Stimulated activated naive CD4-positive, alpha-beta T cell (primary cell): ENCODE measurements at regions not wholly inside any gene's neighbourhood (a gene's known extent, or its start where the extent isn't known, plus 50 kb on each side); places are given as distances from the start of the nearest gene placed in this dataset.
"Not testable (repeated sequence)": the region's sequence is repeated elsewhere in the genome, so short reads cannot be mapped to it uniquely, and the experiment has no call there.

ENCODE experiments used
- DNase-seq, 6 experiments: peaks; one replicate each; lab custom pipeline; 2025; lab: John Stamatoyannopoulos, UW

GRCh38 chr9:103242025-103242424 lies 246.9 kb downstream of the CYLC2 start:
- DNase-seq: no peak

DNA sequence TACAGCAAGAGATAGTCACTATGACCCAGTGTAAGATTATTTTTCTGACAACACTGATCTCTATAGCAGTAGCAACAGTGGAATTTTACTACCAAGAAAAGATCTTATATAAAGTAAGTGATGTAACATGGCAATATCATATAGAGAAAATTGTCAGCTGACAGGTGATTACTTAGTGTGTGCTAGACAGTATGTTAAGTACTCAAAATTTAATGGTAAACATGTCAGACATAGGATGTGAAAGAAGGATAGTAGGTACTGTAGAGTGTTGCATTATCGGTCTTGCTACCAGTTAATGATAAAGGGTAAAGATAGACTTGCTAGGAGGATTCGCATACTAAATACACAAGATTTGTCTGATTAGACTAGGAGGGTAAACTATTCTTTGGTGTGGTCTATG lies 247.4 kb downstream of the CYLC2 start:
- no peak for DNase-seq

GRCh38 chr9:103243553-103243952 lies 248.4 kb downstream of the CYLC2 start:
- DNase-seq: no peak

GRCh38 chr9:103245369-103245768 lies 250.2 kb downstream of the CYLC2 start:
- no peak for DNase-seq

DNA sequence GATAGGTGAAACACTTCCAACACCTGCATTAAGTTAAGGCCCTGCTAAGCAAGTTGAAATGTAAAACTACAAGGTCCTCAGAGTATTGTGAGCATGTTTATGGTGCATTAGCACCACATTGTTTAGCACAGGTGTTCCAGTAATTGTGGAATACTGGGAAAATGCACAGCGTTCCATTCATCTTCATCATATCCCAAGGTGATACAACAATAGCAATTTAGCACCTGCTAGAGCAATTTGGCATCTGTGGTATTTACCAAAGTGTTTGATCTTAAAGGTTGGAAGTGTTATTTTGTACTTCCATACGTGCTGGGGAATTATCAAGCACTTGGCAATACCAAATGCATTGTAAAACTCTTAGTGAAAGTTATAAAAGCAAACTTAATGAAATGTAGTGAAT lies 266.8 kb downstream of the CYLC2 start:
- no peak for DNase-seq

DNA sequence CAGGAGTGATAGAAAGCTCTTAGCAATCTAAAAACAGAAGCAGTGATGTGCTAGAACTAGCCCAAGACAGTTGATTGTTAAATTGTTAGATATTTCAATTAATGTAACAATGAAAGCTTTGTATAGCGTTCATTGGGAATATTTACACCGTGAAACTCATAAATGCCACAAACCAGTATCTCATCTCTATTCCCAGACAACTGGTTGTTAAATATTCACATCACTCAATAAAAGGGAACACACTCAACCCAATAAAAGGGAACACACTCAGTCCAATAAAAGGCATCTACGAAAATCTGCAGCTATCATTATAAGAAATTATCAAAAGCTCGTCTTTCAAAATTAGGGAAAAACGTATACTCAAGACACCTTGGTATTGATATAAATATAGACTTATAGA lies 270.9 kb downstream of the CYLC2 start:
- no peak for DNase-seq

GRCh38 chr9:103277240-103277639 lies 282.1 kb downstream of the CYLC2 start:
- no peak for DNase-seq

DNA sequence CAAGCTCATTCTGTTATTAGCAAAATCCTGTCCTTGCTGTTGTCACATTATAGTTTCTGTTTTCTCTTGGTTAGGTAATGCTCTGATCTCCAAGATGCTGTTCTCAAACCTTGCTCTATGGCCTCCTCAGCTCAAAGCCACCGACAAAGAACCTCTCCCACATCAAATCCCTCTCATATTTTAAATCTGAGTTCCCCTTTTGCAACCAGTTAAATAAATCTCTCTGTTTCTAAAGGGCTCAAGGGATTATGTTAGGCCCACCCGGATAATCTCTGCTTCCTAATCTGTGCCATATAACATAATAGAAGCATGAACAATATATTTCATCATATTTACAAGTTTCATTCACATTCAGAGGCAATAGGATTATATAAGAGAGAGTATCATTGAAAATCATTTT lies 286.0 kb downstream of the CYLC2 start:
- no peak for DNase-seq

- DNase-seq: no peak
Measured at GRCh38 chr9:103287361-103287760, 292.2 kb downstream of the CYLC2 start.

GRCh38 chr9:103296189-103296588 lies 301.1 kb downstream of the CYLC2 start:
- no peak for DNase-seq

- DNase-seq: no peak
Measured at GRCh38 chr9:103301051-103301450, 305.9 kb downstream of the CYLC2 start.

GRCh38 chr9:103304797-103305196 lies 309.7 kb downstream of the CYLC2 start:
- no peak for DNase-seq

DNA sequence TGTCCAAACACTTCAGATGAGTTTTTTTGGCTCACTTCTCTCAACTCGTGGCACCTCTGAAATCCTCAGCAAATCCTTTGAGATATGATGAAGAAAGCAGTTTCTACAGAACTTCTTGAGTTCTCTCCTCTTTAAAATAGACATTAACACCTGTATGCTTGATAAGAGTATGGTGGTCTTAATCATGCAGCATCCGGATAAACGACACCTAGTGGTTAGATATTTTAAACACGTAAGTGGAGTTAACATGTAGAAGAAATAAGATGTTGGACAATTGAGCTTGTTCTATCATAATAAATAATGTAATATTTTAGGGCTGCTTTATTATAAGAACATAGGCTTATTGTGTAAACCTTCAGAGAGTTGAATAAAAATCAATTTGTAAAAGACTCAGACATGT lies 324.8 kb downstream of the CYLC2 start:
- DNase-seq: no peak

- no peak for DNase-seq
Measured at GRCh38 chr9:103323699-103324098, 328.6 kb downstream of the CYLC2 start.

- no peak for DNase-seq
Measured at GRCh38 chr9:103335461-103335860, 340.3 kb downstream of the CYLC2 start.

- peak in 2 of 6 experiments; percentile 14 to 28 for DNase-seq
Measured at GRCh38 chr9:103355000-103355399, 359.9 kb downstream of the CYLC2 start.

GRCh38 chr9:103357980-103358379 lies 362.8 kb downstream of the CYLC2 start:
- DNase-seq: not testable (repeated sequence)

DNA sequence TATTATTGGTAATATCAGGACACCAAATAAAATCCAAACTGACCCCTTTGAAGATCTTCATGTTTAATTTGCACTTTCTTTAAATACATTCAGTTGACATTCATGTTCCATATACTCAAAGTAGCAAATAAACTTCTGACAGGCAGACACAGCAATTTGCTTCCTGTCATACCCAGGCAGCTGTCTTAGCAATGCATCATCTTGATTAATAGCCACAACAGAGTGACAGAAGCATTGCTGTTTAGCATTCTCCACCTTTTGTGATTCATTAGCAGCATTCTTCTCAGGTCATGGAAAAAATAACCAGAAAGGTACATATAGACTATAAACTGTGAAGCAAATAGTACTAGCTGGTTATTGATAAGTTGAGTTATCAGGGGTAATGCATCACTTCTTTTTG lies 366.8 kb downstream of the CYLC2 start:
- no peak for DNase-seq

- no peak for DNase-seq
Measured at GRCh38 chr9:103362986-103363385, 367.9 kb downstream of the CYLC2 start.

- no peak for DNase-seq
Measured at GRCh38 chr9:103364753-103365152, 369.6 kb downstream of the CYLC2 start.

DNA sequence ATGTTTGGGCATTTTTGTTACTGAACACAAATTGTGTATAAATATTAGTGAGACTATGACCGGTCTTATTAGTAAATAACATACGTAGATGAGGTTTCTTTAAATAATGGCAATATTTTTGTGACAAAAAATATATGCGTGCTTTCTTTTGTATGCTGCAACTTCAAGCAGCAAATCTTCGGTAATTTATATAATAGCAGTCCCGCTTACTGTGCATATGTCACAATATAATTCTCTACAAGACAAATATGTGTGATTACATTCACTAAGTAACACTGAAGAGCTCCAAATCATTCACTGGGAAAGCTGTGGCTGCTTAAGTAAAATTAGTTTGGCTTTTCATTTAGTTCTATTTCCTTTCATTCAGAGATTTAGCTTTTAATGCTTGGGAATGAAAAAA lies 376.0 kb downstream of the CYLC2 start:
- no peak for DNase-seq

- DNase-seq: no peak
Measured at GRCh38 chr9:103372828-103373227, 377.7 kb downstream of the CYLC2 start.

GRCh38 chr9:103377667-103378066 lies 382.5 kb downstream of the CYLC2 start:
- DNase-seq: no peak

GRCh38 chr9:103397868-103398600 lies 402.9 kb downstream of the CYLC2 start:
- peak in 2 of 6 experiments; percentile 1 to 2 for DNase-seq
